CD14-positive monocyte (primary cell): ENCODE measurements at regions not wholly inside any gene's neighbourhood (a gene's known extent, or its start where the extent isn't known, plus 50 kb on each side); places are given as distances from the start of the nearest gene placed in this dataset.

Source experiments
- DNase-seq, 3 donors: peaks; one replicate each; pipeline ENCODE4 v3.0.0-alpha.2; 2011 to 2022
- H2AFZ ChIP-seq: 2 replicates; pipeline ENCODE4 v1.6.0; 2012; ENCODE audit warnings: mild to moderate bottlenecking, low read depth, low read length, inconsistent platforms; ENCODE audit not compliant: insufficient read depth, poor library complexity, severe bottlenecking
- H3K27ac ChIP-seq, 2 donors: 1 replicate in 1 of 2; 2 replicates in 1 of 2; pipeline ENCODE4 v1.5.1; 2012 to 2013; ENCODE audit warnings: low read length in 2 of 2, control low read depth in 1 of 2, inconsistent platforms in 1 of 2, low read depth in 1 of 2, mild to moderate bottlenecking in 1 of 2
- H3K27me3 ChIP-seq, 2 donors: one replicate each; pipeline versions ENCODE4 v1.6.0 to v1.6.1; 2011 to 2013; ENCODE audit warnings: low read length in 2 of 2; ENCODE audit not compliant: control insufficient read depth in 2 of 2, insufficient read depth in 2 of 2
- H3K36me3 ChIP-seq, 2 donors: replicated peaks in 1 of 2; 1 replicate in 1 of 2; 2 replicates in 1 of 2; pipeline versions ENCODE4 v1.5.1 to v1.6.1; 2012 to 2013; ENCODE audit warnings: low read length in 2 of 2, control low read depth in 1 of 2, inconsistent platforms in 1 of 2, mild to moderate bottlenecking in 1 of 2; ENCODE audit not compliant: insufficient read depth in 2 of 2, control insufficient read depth in 1 of 2
- H3K4me1 ChIP-seq, 2 donors: 1 replicate in 1 of 2; 2 replicates in 1 of 2; pipeline versions ENCODE4 v1.5.1 to v1.6.1; 2012 to 2013; ENCODE audit warnings: low read length in 2 of 2, control low read depth in 1 of 2, inconsistent platforms in 1 of 2, mild to moderate bottlenecking in 1 of 2, moderate library complexity in 1 of 2; ENCODE audit not compliant: insufficient read depth in 2 of 2, control insufficient read depth in 1 of 2
- H3K4me2 ChIP-seq: replicated peaks from 2 replicates; pipeline ENCODE3; 2012; ENCODE audit warnings: low read length, moderate library complexity, mild to moderate bottlenecking; ENCODE audit not compliant: poor library complexity, severe bottlenecking; ENCODE audit errors: extremely low read depth
- H3K4me3 ChIP-seq, 3 experiments: fragments of 200-600 bp in 1 of 3; sonication (generic) in 1 of 3; replicated peaks in 1 of 3; 1 replicate in 2 of 3; 2 replicates in 1 of 3; pipeline ENCODE4 v1.5.1; 2011 to 2013; ENCODE audit warnings: low read length in 3 of 3, mild to moderate bottlenecking in 3 of 3, control low read depth in 2 of 3, low read depth in 2 of 3, inconsistent platforms in 1 of 3, moderate library complexity in 1 of 3
- H3K79me2 ChIP-seq: 2 replicates; pipeline ENCODE4 v1.6.0; 2012; ENCODE audit warnings: mild to moderate bottlenecking, control low read depth, inconsistent platforms, low read length, moderate library complexity; ENCODE audit not compliant: insufficient read depth
- H3K9ac ChIP-seq: 2 replicates; pipeline ENCODE4 v1.6.0; 2017; ENCODE audit warnings: low read length, mild to moderate bottlenecking; ENCODE audit not compliant: insufficient read depth, poor library complexity, severe bottlenecking
- H3K9me3 ChIP-seq, 2 donors: replicated peaks in 1 of 2; 1 replicate in 1 of 2; 2 replicates in 1 of 2; pipeline versions ENCODE4 v1.5.1 to v1.6.1; 2012 to 2013; ENCODE audit warnings: low read length in 2 of 2, control low read depth in 1 of 2; ENCODE audit not compliant: control insufficient read depth in 1 of 2, insufficient read depth in 1 of 2
- H4K20me1 ChIP-seq: 2 replicates; pipeline ENCODE4 v1.6.0; 2012; ENCODE audit warnings: mild to moderate bottlenecking, low read length, control low read depth, moderate library complexity; ENCODE audit not compliant: insufficient read depth
- H3K27ac Mint-ChIP-seq, 7 donors: one replicate each; pipeline ENCODE4 v1.8.0; 2020; ENCODE audit warnings: mild to moderate bottlenecking in 7 of 7, mixed read lengths in 7 of 7, moderate library complexity in 6 of 7, inconsistent platforms in 2 of 7
- H3K27me3 Mint-ChIP-seq, 3 donors: one replicate each; pipeline ENCODE4 v1.8.0; 2021 to 2022; ENCODE audit warnings: low read depth in 3 of 3, mild to moderate bottlenecking in 3 of 3, mixed read lengths in 3 of 3, moderate library complexity in 3 of 3, inconsistent platforms in 1 of 3
- H3K36me3 Mint-ChIP-seq, 2 donors: one replicate each; pipeline ENCODE4 v1.8.0; 2020; ENCODE audit warnings: mixed read lengths in 2 of 2, inconsistent platforms in 1 of 2, mild to moderate bottlenecking in 1 of 2
- H3K4me1 Mint-ChIP-seq: one replicate; pipeline ENCODE4 v1.8.0; 2020; ENCODE audit warnings: mild to moderate bottlenecking, mixed read lengths
- H3K4me3 Mint-ChIP-seq, 2 donors: one replicate each; pipeline ENCODE4 v1.8.0; 2020; ENCODE audit warnings: mild to moderate bottlenecking in 2 of 2, mixed read lengths in 2 of 2, moderate library complexity in 1 of 2
- H3K9me3 Mint-ChIP-seq, 7 donors: one replicate each; pipeline ENCODE4 v1.8.0; 2020 to 2022; ENCODE audit warnings: mixed read lengths in 7 of 7, mild to moderate bottlenecking in 6 of 7, moderate library complexity in 6 of 7, inconsistent platforms in 2 of 7
- CTCF ChIP-seq: fragments of 200-600 bp; IDR thresholded peaks from one replicate; pipeline ENCODE4 v1.8.0; 2022; ENCODE audit warnings: antibody characterized with exemption, mild to moderate bottlenecking
- WGBS: methylation state at CpG from one replicate; pipeline ENCODE4 v1.1.5; 2013; ENCODE audit warnings: missing lambda C conversion rate; ENCODE audit not compliant: insufficient coverage; 5-methylcytosine and 5-hydroxymethylcytosine counted together
- intact Hi-C, 2 donors: fragments of 100-400 bp; cut with micrococcal nuclease; formaldehyde crosslinking; loops; one replicate each; pipeline versions ENCODE4 v1.15.0 to v1.15.1; 2023

DNA sequence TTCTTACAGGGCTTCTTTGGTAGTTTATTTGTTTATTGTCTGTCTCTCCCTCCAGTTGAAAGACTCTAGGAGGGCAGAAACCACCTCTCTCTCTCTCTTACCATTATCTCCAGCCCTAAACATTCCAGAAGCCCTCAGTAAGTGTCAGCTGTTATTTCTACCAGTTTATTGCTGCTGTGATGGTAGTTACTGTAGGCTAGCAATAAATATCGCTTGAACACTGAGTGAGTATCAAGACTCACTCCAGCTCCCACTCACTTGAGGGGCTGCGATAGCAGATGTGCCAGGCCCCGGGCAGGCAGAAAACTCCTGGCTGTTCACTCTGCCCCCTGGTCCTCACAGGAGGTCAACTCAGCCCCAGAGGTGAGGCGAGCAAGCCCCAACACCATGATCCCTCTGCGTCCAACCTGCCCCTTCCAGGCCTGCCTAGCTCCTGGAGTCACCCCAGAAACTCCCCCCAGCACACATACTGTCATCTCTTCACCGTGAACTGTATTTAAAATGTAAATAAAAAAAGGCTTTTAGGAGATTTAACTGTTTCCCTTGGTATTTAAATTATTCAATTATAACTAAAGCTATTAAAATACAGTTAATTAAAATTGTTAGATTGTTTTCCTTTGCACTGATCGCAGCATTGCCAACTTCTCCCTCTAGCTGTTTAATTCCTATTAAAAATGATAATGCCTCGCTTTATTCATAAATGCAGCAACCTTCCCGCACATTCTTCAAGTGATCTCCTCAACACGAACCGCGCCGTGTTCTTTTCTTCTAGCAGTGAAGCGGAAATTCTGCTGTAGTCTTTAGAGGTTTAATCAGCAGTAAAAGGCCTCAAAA lies 321.1 kb upstream of the ZMIZ1 start:
- no peak overlapping the region for H3K9ac ChIP-seq
- Mint-ChIP-seq H3K27me3 (peaks cover 4 to 12% (median 6%) of the 10 kb centered on the region in 3 donors), H3K36me3 (no peaks in the 10 kb centered on the region), H3K4me3 (no peak overlapping the region), H3K27ac (no peak overlapping the region), H3K9me3 (peaks cover 0 to 10% (median 0%) of the 10 kb centered on the region in 7 donors), H3K4me1 (peaks cover 16% of the 10 kb centered on the region)
- no peaks in the 10 kb centered on the region for H3K9me3 ChIP-seq
- 100% methylated on average over 3 of the region's 14 CpGs for WGBS
- intact Hi-C loops = loop anchor here in 1 of 2 donors (10.0 kb wide), 1 partner anchor 703 kb away; no protein-coding TSS in a partner anchor
- no peak overlapping the region for H2AFZ ChIP-seq
- H3K79me2 ChIP-seq = no peaks in the 10 kb centered on the region
- H3K4me3 ChIP-seq = no peak overlapping the region
- TF ChIP-seq CTCF = no peak
- DNase-seq = no peak
- H3K4me1 ChIP-seq = peaks cover 8 to 9% of the 10 kb centered on the region in 2 donors
- no peak overlapping the region for H3K4me2 ChIP-seq
- no peaks in the 10 kb centered on the region for H3K27me3 ChIP-seq
- no peaks in the 10 kb centered on the region for H3K36me3 ChIP-seq
- no peak overlapping the region for H3K27ac ChIP-seq
- H4K20me1 ChIP-seq = no peaks in the 10 kb centered on the region

- no peak for DNase-seq
- Histone ChIP-seq H3K79me2 (no peaks in the 10 kb centered on the region), H3K27ac (no peak overlapping the region), H3K27me3 (no peaks in the 10 kb centered on the region), H3K9me3 (no peaks in the 10 kb centered on the region), H3K36me3 (no peaks in the 10 kb centered on the region), H3K9ac (no peak overlapping the region), H2AFZ (no peak overlapping the region), H4K20me1 (no peaks in the 10 kb centered on the region), H3K4me2 (no peak overlapping the region), H3K4me3 (no peak overlapping the region), H3K4me1 (peaks cover 2 to 6% of the 10 kb centered on the region in 2 donors)
- intact Hi-C loops = loop anchor here in 1 of 2 donors (10.0 kb wide), 1 partner anchor 703 kb away; no protein-coding TSS in a partner anchor
- 100% methylated on average over 1 of the region's 4 CpGs for WGBS
- no peaks in the 10 kb centered on the region for H3K36me3 Mint-ChIP-seq
- peaks cover 10% of the 10 kb centered on the region for H3K4me1 Mint-ChIP-seq
- H3K27me3 Mint-ChIP-seq = peaks cover 6 to 15% (median 6%) of the 10 kb centered on the region in 3 donors
- no peak for TF ChIP-seq CTCF
- no peak overlapping the region for H3K4me3 Mint-ChIP-seq
- no peak overlapping the region for H3K27ac Mint-ChIP-seq
- peaks cover 0 to 10% (median 0%) of the 10 kb centered on the region in 7 donors for H3K9me3 Mint-ChIP-seq
Observed at GRCh38 chr10:78748235-78748533, 320.6 kb upstream of the ZMIZ1 start.
